H1 (cell line): ENCODE measurements at regions not wholly inside any gene's neighbourhood (a gene's known extent, or its start where the extent isn't known, plus 50 kb on each side); places are given as distances from the start of the nearest gene placed in this dataset.

ENCODE experiments used
- CTCF ChIA-PET: fragments of 300-600 bp; sonication (Branson Sonifier 250); formaldehyde crosslinking; loops from one replicate; lab custom pipeline; 2021; ENCODE audit not compliant: partially characterized antibody; lab: Charles Lee
- POLR2A ChIA-PET: fragments of 300-600 bp; sonication (Branson Sonifier 250); formaldehyde crosslinking; loops from one replicate; lab custom pipeline; 2021; ENCODE audit warnings: inconsistent platforms; ENCODE audit not compliant: partially characterized antibody; lab: Charles Lee
- DNase-seq, 2 experiments: peaks; one replicate each; pipeline versions ENCODE4 v3.0.0 to v3.0.0-alpha.2; 2010 to 2022; ENCODE audit warnings: low spot score in 2 of 2, low read depth in 1 of 2, mixed read lengths in 1 of 2
- FAIRE-seq: peaks from 2 replicates; lab custom pipeline; 2011; peaks lifted over from hg19 to GRCh38; lab: Jason Lieb, UNC
- H2AFZ ChIP-seq: 2 replicates; pipeline ENCODE4 v1.8.1; 2012; ENCODE audit warnings: low read length, inconsistent platforms
- H2AK5ac ChIP-seq: 2 replicates; pipeline ENCODE4 v1.6.1; 2013; ENCODE audit warnings: low read depth, low read length
- H2BK120ac ChIP-seq: replicated peaks from 2 replicates; pipeline ENCODE3; 2013; ENCODE audit warnings: low read depth, low read length, inconsistent platforms
- H2BK12ac ChIP-seq: 2 replicates; pipeline ENCODE4 v1.6.1; 2013; ENCODE audit warnings: low read depth, low read length
- H2BK15ac ChIP-seq: 2 replicates; pipeline ENCODE4 v1.6.1; 2013; ENCODE audit warnings: low read length
- H2BK20ac ChIP-seq: 2 replicates; pipeline ENCODE4 v1.6.1; 2013; ENCODE audit warnings: low read length
- H2BK5ac ChIP-seq: 2 replicates; pipeline ENCODE4 v1.6.1; 2013; ENCODE audit warnings: low read depth, low read length
- H3K14ac ChIP-seq: 2 replicates; pipeline ENCODE4 v1.6.1; 2013; ENCODE audit warnings: inconsistent platforms; ENCODE audit not compliant: insufficient read length
- H3K18ac ChIP-seq: 2 replicates; pipeline ENCODE4 v1.6.1; 2013; ENCODE audit warnings: low read length; ENCODE audit errors: extremely low read depth
- H3K23ac ChIP-seq: 2 replicates; pipeline ENCODE4 v1.6.1; 2013; ENCODE audit warnings: inconsistent platforms; ENCODE audit not compliant: insufficient read length
- H3K23me2 ChIP-seq: 2 replicates; pipeline ENCODE4 v1.6.1; 2013; ENCODE audit warnings: low read depth, low read length
- H3K27ac ChIP-seq: 2 replicates; pipeline ENCODE4 v1.6.1; 2011; ENCODE audit warnings: low read depth, low read length, inconsistent platforms
- H3K27me3 ChIP-seq, 4 experiments: replicated peaks in 1 of 4; 1 replicate in 1 of 4; 2 replicates in 3 of 4; pipeline versions ENCODE4 v1.6.1 to v1.8.1; 2011 to 2013; ENCODE audit warnings: low read length in 3 of 4, mild to moderate bottlenecking in 3 of 4, inconsistent platforms in 2 of 4, mixed read lengths in 2 of 4, moderate library complexity in 1 of 4; ENCODE audit not compliant: control insufficient read depth in 3 of 4, insufficient read depth in 3 of 4; ENCODE audit errors: extremely low read depth in 1 of 4
- H3K36me3 ChIP-seq, 4 experiments: 2 replicates each; pipeline versions ENCODE4 v1.6.1 to v1.8.1; 2011 to 2013; ENCODE audit warnings: mild to moderate bottlenecking in 4 of 4, low read length in 3 of 4, moderate library complexity in 2 of 4, control low read depth in 1 of 4, inconsistent platforms in 1 of 4; ENCODE audit not compliant: insufficient read depth in 4 of 4, control insufficient read depth in 2 of 4
- H3K4ac ChIP-seq: replicated peaks from 2 replicates; pipeline ENCODE3; 2013; ENCODE audit warnings: low read length, low read depth, mixed read lengths, inconsistent platforms; ENCODE audit not compliant: insufficient read length
- H3K4me1 ChIP-seq, 4 experiments: replicated peaks in 1 of 4; 1 replicate in 1 of 4; 2 replicates in 3 of 4; pipeline versions ENCODE4 v1.6.1 to v1.8.1; 2011 to 2013; ENCODE audit warnings: low read length in 3 of 4, inconsistent platforms in 2 of 4, mixed read lengths in 1 of 4; ENCODE audit not compliant: insufficient read depth in 4 of 4, control insufficient read depth in 3 of 4
- H3K4me2 ChIP-seq, 2 experiments: 2 replicates each; pipeline versions ENCODE4 v1.6.1 to v1.8.1; 2011 to 2013; ENCODE audit warnings: low read depth in 2 of 2, low read length in 2 of 2, control low read depth in 1 of 2, inconsistent platforms in 1 of 2, mild to moderate bottlenecking in 1 of 2; ENCODE audit not compliant: insufficient read depth in 1 of 2
- H3K4me3 ChIP-seq, 4 experiments: fragments of 200-600, 300-600 bp in 1 of 4; sonication (generic), shearing (Covaris generic), sonication (Bioruptor Twin) in 1 of 4; 2 replicates each; pipeline versions ENCODE4 v1.5.1 to v1.8.1; 2011 to 2016; ENCODE audit warnings: low read length in 4 of 4, low read depth in 3 of 4, control low read depth in 2 of 4, inconsistent platforms in 2 of 4, mild to moderate bottlenecking in 2 of 4, mixed read lengths in 1 of 4, moderate library complexity in 1 of 4; ENCODE audit not compliant: insufficient read depth in 2 of 4; ENCODE audit errors: extremely low read depth in 1 of 4
- H3K56ac ChIP-seq: replicated peaks from 2 replicates; pipeline ENCODE3; 2013; ENCODE audit warnings: low read depth, mild to moderate bottlenecking, mixed read lengths, low read length, inconsistent platforms; ENCODE audit not compliant: insufficient read length
- H3K79me1 ChIP-seq: 2 replicates; pipeline ENCODE4 v1.6.1; 2013; ENCODE audit warnings: low read depth, low read length, control low read depth
- H3K79me2 ChIP-seq, 2 experiments: 2 replicates each; pipeline versions ENCODE4 v1.6.1 to v1.8.1; 2012 to 2013; ENCODE audit warnings: low read length in 2 of 2, mild to moderate bottlenecking in 2 of 2, inconsistent platforms in 1 of 2; ENCODE audit not compliant: insufficient read depth in 2 of 2, control insufficient read depth in 1 of 2
- H3K9ac ChIP-seq, 4 experiments: replicated peaks in 1 of 4; 1 replicate in 1 of 4; 2 replicates in 3 of 4; pipeline versions ENCODE4 v1.6.1 to v1.8.1; 2011 to 2013; ENCODE audit warnings: low read depth in 3 of 4, low read length in 3 of 4, control low read depth in 2 of 4, mild to moderate bottlenecking in 2 of 4, moderate library complexity in 2 of 4, inconsistent platforms in 1 of 4; ENCODE audit errors: extremely low read depth in 1 of 4
- H3K9me3 ChIP-seq, 2 experiments: 2 replicates each; pipeline versions ENCODE4 v1.6.1 to v1.8.1; 2012 to 2013; ENCODE audit warnings: mild to moderate bottlenecking in 2 of 2, moderate library complexity in 2 of 2, control low read depth in 1 of 2, inconsistent platforms in 1 of 2, low read depth in 1 of 2, low read length in 1 of 2, mixed read lengths in 1 of 2; ENCODE audit not compliant: insufficient read depth in 2 of 2
- H4K20me1 ChIP-seq, 2 experiments: replicated peaks in 1 of 2; 2 replicates each; pipeline versions ENCODE3 to v1.8.1; 2011 to 2013; ENCODE audit warnings: inconsistent platforms in 2 of 2, low read length in 2 of 2, mild to moderate bottlenecking in 1 of 2; ENCODE audit not compliant: insufficient read depth in 2 of 2, control insufficient read depth in 1 of 2
- H4K5ac ChIP-seq: 2 replicates; pipeline ENCODE4 v1.6.1; 2013; ENCODE audit warnings: low read length, low read depth, mixed read lengths, inconsistent platforms; ENCODE audit not compliant: insufficient read length
- H4K8ac ChIP-seq: 2 replicates; pipeline ENCODE4 v1.8.0; 2013; ENCODE audit warnings: mild to moderate bottlenecking, moderate library complexity, low read length, inconsistent platforms; ENCODE audit not compliant: insufficient read depth; ENCODE audit errors: extremely low read depth
- H4K91ac ChIP-seq: replicated peaks from 2 replicates; pipeline ENCODE3; 2013; ENCODE audit warnings: low read length, mixed read lengths, inconsistent platforms; ENCODE audit not compliant: insufficient read length
- RBBP5 ChIP-seq: IDR thresholded peaks from 2 replicates; pipeline ENCODE4 v1.7.1; 2012; ENCODE audit warnings: low read depth, mild to moderate bottlenecking, inconsistent platforms, low read length, moderate library complexity, borderline replicate concordance
- SIN3A ChIP-seq, 2 experiments: IDR thresholded peaks in 1 of 2; conservative IDR thresholded peaks in 1 of 2; 2 replicates each; pipeline ENCODE4 v1.6.1; 2011 to 2012; ENCODE audit warnings: low read length in 2 of 2, improper control_type of control experiment in 1 of 2, low read depth in 1 of 2, mild to moderate bottlenecking in 1 of 2
- WGBS, 2 experiments: shearing (Covaris generic) in 1 of 2; methylation state at CpG; one replicate each; pipeline versions ENCODE4 v1.1.6 to v1.1.7; 2013 to 2015; ENCODE audit warnings: low lambda C conversion rate in 2 of 2, mixed read lengths in 2 of 2, inconsistent platforms in 1 of 2, low coverage in 1 of 2, missing lambda C conversion rate in 1 of 2; ENCODE audit not compliant: insufficient replicate concordance in 2 of 2, insufficient coverage in 1 of 2, insufficient read length in 1 of 2; ENCODE audit errors: extremely low coverage in 1 of 2, missing lambda C conversion rate in 1 of 2; 5-methylcytosine and 5-hydroxymethylcytosine counted together

DNA sequence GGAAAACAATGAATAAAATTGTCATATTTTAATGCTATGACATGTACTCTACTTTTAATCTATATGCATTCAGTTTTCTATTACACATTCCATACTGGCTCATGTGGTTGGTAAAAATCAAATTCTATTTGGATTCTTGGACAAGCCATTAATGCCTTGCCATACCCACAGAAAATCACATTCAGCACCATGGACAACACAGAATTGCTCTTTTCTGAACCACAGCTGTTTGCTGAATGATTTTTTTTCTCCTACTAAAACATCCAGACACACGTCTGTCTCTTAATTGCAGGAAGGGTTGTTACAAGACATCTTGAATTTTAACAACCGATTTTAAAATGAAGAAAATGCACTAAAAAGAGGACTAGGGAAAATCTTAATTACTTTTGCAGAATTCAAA lies 675.6 kb downstream of the BRINP1 start:
- Histone ChIP-seq H3K18ac (no peak overlapping the region), H4K8ac (no peak overlapping the region), H3K27ac (no peak overlapping the region), H3K27me3 (no peaks in the 10 kb centered on the region), H3K79me2 (no peaks in the 10 kb centered on the region), H3K9ac (no peak overlapping the region), H3K79me1 (no peaks in the 10 kb centered on the region), H3K4ac (no peak overlapping the region), H3K4me1 (no peaks in the 10 kb centered on the region), H3K14ac (no peak overlapping the region), H2BK120ac (no peak overlapping the region), H2AK5ac (no peak overlapping the region), H3K9me3 (no peaks in the 10 kb centered on the region), H2AFZ (no peak overlapping the region), H2BK5ac (no peak overlapping the region), H3K4me2 (no peak overlapping the region), H2BK15ac (no peak overlapping the region), H2BK12ac (no peak overlapping the region), H4K91ac (no peak overlapping the region), H3K36me3 (no peaks in the 10 kb centered on the region), H3K23me2 (no peaks in the 10 kb centered on the region), H4K20me1 (no peaks in the 10 kb centered on the region), H3K56ac (no peak overlapping the region), H3K4me3 (no peak overlapping the region), H4K5ac (no peak overlapping the region), H3K23ac (no peak overlapping the region), H2BK20ac (no peak overlapping the region)
- FAIRE-seq (peak; percentile 39), DNase-seq (no peak)
- TF ChIP-seq SIN3A (conservative IDR thresholded peaks at IDR 0.05 in 1 of 2, IDR thresholded peaks at IDR 0.05 in 1 of 2; ENCODE audit: low read depth in 1 of 2, low read length in 2 of 2) (0 out of 4 replicates have a peak, but pooled peaks of 1 of the 2 experiments have one; percentile 54), RBBP5 (no peak)
- CTCF ChIA-PET: interaction anchor here (0.5 kb wide), 1 partner anchor 821 kb away, joined by 3 read pairs; no protein-coding TSS in a partner anchor
- POLR2A ChIA-PET: no interaction called here
- 69% methylated on average over 2 of the region's 2 CpGs; no CpG with 5 or more reads in 1 of the 2 experiments for WGBS, 2 experiments
